NCI-H1105 (cell line): ENCODE measurements at regions not wholly inside any gene's neighbourhood (a gene's known extent, or its start where the extent isn't known, plus 50 kb on each side); places are given as distances from the start of the nearest gene placed in this dataset.
"Not testable (repeated sequence)": the region's sequence is repeated elsewhere in the genome, so short reads cannot be mapped to it uniquely, and the experiment has no call there.

ENCODE experiments used
- DNase-seq: peaks from one replicate; lab custom pipeline; 2025; lab: John Stamatoyannopoulos, UW

DNA sequence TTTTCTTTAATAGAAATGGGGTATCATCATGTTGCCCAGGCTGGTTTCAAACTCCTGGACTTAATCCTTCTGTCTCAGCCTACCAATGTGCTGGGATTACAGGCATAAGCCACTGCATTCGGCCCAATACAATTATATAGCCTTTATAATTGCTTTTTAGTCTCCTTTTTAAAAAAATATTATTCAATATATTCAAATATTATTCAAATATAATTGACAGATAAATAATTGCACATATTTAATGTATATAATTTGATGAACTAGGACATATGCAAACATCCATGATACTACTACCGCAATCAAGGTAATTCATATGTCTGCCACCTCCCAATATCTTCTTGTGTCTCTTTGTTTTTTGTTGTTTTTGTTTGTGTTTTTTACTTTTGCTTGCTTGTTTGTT lies 894.2 kb upstream of the PTPRD start:
- no peak for DNase-seq

DNA sequence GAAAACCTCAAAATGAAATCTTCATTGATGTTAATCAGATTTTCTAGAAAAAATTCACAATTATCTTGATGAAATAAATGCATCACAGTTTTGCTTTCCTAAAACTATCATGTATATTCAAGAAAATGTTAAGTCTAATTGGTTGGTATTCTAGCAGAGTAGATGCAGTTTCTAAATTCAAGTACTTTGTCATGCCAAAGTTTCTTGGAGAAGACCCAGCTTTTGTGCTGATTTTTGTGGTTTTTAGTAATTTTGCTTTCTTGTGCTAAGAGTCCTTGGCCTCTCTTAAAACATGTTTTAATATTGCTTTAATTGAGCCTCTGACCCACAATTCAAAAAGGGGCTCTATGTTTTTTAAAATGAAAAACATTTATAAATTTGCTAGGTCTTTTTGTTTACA lies 924.8 kb upstream of the PTPRD start:
- no peak for DNase-seq

DNA sequence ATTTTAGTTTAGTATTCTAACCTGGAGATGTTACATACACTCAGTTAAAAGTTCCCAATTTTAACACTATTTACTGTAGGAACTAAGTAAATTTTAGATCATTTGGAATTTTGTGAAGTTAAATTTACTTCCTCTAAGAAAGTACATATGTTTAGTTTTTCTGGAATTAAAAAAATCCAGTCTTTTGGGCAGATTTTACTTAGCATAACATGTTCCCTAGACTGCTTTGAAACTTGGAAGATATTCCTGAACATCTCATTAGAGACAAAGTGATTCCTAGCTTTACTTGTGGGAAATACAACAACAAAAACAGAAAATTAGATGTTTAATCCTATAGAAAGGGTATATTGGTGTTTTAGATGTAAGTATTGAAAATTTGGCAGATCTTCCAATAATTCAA lies 930.0 kb upstream of the PTPRD start:
- DNase-seq = no peak

DNA sequence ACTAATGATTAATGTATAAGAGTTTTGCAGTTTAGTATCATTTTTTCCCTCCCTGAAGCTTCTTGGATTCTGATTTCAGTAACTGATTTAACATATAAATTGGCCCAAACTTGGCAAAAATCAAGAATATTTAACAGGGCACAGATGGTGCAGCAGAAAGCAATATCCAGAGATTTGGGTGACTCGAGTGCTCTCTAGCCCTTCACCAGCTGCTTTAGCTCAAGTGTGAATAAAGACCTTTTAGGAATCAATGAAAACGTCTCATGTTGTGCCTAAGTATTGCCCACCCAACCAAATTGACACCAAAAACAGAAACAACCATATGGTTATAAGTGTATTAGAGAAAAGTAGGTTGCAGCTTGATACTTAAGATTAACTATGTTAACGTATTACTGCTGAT lies 933.4 kb upstream of the PTPRD start:
- DNase-seq = no peak

DNA sequence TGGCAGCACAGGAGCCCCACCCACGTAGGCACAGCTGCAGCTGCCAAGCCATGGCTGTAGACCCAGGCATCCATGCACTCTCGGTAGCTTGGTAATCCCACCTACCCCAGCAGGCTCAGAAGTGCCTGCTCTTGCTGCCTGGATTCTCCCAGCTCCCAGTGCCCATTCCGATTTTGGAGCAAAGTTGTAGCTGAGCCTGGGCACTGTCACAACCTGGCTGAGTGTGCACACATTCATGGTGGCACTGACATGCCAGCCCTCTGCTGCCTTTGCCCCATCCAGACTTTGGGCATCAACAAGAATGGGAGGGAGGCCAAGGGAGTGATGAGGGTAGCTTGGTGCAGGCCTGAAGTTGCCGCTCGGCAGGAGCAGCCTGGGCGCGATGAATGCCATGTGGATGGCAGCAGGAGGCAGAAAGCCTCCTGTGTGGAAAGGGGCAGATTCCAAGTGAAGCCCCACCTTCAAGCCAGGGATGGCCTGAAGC lies 936.6 kb upstream of the PTPRD start:
- DNase-seq = no peak

DNA sequence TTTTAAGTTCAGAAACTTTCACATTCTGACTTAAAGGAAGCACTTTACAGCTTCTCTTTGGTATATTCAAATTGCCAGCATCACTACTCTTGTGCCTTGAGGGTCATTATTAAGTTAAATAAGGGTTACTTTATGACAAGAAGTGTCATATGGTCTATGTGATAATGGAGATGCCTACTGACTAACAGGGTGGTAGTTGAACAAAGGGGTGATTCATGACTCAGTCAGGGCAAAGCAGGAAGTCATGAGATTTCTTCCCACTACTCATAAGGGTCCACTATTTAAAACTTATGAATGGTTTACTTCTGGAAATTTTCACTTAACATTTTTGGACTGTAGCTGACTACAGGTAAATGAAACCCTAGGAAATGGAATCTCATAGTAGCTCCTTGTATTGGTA lies 938.3 kb upstream of the PTPRD start:
- no peak for DNase-seq

DNA sequence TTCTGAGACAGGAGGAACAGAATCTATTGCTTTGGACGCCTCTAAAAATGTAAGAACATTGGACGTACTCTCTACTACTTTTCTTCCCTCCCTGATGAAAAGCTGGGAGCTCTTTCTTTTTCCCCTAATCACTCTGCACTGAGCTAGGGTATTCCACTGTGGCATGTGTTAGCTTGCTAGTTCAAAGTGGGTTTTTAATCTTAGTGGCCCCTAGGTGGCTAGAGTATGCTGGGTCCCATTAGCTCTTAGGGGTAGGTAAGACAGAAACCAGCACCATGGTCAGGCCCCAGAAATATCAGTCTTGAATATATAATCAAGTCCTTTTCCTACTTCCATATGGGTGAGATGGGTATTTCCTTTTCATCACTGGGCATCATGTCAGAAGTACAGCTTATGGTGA lies 945.2 kb upstream of the PTPRD start:
- DNase-seq = no peak

DNA sequence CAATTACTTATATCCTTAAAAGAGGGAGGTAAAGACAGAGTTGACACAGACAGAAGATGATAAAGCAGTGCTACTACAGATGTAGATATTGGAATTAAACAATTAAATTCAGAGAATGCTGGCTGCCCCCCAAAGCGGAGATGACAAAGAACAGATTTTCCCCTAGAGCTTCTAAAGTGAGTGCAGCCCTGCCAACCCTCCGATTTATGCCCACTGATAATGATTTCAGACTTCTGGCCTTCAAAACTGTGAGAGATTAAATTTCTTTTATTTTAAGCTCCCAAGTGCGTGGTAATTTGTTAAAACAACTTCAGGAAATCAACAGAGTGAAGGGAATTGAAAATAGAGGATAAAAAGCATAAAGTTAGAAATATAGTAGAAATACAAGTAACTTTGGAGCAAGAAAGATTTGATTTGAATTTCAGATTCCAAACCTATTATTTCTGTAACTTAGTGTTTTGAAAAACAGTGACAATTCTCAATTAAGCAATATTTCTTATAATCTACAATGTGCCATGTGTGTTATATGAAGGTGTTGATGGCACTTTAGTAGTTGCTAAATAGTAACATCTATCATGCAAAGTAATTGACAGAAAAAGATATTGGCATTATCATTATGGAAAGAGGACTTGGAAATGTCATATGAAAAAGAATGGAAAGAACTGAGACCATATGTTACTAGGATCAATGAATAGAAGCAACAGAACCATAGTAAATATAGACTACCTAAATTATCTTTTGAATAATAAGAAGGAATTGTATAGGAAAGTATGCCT lies 946.4 kb upstream of the PTPRD start:
- no peak for DNase-seq

DNA sequence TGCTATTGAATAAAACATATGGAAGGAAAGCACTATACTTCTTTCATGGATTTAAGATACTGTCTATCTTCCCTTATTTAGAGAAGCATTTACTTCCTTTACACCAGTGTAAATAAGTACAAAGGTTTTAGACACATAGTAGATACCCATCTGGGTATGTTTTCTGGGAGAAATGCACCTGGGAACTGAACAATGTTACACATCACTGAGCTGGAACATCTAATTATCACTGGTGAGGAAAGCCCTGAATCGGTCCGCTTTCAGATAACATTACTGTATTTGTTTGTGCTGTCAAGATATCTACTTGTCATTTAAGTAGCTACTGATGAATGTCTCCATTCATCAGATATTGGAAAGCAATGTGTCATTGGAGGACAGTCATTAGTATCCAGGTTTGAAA lies 964.7 kb upstream of the PTPRD start:
- peak; percentile 28 for DNase-seq

DNA sequence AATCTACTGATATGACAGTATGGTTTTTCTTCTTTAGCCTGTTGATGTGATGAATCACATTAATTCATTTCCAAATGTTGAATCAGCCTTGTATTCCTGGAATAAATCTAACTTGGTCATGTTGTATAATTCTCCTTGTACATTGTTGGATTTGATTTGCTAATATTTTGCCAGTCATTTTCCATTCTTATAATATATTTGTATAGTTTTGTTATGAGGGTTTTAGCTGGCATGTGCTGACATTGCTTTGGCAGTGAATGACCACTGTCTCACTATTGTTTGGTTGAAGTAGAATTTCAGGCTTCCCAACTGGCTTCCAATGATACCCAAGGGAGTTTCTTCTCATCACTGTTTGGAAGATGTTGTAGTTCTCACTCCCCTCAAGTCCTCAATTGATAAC lies 983.0 kb upstream of the PTPRD start:
- no peak for DNase-seq

DNA sequence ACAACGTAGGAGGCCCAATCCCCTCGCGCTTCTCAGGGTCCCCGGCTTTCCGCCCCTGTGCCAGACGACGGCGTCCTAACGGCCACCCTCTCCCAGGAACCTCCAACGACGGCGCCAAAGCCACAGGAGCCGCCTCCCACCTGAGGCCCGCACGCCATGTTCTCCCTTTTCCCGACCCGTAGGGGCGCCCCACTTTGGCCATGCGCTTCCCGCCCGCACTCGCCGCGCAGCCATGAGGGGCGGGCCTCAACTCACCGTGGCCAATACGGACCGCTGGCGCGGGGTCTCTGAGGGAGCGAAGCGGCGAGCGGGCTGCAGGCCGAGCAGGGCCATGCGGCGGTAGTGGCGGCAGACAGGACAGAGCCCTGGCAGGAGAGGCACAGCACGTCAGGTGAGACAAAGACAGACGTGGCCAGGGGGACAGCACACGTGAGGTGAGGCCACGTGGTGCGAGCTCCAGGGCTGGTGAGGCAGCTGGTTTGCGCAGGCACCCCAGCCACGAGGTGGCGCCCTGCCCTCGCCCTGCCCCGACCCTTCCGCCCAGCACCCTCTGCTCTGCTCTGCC lies 1005.5 kb upstream of the PTPRD start:
- no peak for DNase-seq

DNA sequence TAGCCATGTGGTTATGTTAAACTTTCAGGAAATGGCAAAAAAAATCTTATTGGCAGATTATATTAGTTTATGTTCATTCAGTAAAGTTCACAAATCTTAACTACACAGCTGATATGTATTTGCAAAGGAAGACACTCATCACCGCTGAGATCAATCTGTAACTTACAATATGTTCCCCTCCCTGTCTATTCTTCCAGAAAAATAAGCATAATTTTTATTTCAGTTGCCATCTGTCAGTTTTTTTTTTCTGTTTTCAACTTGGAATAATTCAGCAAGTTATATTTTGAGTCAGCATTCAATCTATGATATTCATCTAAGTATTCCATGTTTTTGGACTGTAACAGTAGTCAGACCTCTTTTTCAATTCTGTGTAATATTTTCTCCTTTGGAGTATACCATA lies 1019.9 kb upstream of the PTPRD start:
- no peak for DNase-seq

DNA sequence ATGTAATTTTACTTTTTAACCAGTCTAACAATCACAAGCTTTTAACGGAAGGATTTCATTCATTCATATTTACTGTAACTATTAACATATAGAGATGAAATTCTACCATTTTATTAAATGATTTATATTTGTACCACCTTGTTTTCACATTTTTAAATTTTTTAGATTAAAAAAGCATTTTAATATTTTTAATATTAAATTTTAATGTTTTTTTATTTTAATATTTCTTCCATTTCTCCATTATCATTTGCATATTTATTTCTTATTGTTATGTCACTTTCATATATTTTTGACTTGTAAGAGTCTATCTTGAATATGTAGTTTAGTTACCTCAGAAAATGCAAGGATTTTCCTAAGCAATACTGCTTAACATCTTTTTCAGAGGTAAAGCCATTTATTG lies 1034.0 kb upstream of the PTPRD start:
- DNase-seq = no peak

DNA sequence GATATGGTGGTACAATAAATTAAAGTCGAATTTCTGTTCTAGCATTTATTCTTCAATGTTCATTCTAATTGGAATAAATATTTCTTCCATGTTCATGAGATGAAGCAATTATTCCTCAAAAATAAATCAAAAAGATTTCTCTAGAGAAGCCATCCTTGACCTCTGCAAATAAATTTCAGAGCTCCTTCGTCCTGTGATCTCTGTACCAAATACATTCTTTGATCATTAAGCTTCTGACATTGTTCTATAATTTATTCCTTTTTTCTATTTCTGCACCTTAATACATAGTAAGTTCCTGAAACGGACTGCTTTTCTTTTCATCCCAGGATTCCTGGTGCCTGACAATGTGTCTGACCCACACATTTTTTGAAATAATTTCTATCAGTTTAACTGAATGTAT lies 1039.3 kb upstream of the TYRP1 start:
- DNase-seq = no peak

DNA sequence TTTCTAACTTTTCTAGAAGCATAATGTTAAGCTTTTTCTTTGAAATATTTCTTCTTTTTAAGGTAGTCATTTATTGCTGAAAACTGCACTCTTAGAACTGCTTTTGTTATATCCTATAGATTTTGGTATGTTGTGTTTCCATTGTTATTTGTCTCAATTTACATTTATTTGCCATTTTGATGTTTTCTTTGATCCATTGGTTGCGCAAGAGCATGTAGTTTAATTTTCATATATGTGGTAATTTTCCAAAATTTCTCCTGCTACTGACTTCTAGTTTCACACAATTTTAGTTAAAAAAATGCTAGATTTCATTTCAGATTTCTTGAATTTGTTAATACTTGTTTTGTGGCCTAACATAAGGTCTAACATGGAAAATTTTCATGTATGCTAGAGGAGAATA lies 1029.3 kb upstream of the TYRP1 start:
- DNase-seq = no peak

DNA sequence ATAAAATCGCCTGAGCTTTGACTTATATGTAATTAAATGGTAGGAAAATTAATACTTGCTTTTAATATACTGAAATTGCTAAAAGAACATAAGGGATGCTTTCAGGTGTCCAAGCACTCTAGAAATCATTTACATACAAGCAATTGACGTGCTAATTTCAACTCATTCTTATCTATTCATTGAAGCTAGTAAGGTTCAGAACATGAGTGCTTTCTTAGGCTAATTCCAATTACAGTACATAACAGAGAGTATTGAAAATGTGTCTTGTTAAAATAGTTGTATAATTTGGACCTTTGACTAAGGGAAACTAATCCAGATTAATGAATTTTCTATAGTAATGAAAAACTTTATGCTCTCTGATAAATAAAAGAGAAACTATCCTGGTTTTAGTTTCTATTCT lies 1016.4 kb upstream of the TYRP1 start:
- no peak for DNase-seq

DNA sequence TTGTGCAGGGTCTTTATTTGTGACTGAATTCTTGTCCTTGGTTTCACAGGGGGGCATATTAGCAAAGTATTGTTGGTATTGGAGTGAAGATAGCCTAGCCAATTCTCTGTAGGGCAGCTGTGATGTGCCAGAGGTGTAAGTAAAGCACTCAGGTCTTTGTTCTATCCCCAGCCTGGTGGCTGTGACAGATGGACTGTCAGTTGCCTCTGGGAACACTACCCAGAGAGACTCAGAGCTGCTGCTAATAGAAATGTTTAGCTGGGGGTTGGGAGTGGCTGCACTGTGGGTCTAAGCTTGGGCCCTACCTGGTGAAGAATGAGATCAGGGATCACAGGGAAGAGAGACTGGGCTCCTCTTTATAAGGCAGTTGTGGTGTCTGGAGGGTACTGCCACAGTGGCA lies 1006.5 kb upstream of the TYRP1 start:
- no peak for DNase-seq

DNA sequence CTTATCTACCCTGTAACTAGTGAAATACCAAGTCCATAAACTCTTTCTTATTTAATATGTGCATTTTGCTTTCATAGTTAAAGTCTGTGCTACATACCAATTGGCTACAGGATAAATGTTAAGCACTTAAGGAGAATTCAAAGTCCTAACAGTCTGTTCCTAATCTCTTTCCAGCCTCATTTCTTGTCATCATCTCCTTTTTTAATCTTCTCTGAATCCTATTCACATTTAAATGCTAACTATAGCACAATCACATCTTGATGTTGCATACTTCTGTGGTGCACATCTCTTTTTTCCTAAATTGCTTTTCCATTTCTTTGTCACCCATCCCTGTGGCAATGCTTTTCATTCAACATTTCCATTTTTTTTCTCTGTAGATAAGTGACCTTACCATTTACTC lies 996.1 kb upstream of the TYRP1 start:
- no peak for DNase-seq

DNA sequence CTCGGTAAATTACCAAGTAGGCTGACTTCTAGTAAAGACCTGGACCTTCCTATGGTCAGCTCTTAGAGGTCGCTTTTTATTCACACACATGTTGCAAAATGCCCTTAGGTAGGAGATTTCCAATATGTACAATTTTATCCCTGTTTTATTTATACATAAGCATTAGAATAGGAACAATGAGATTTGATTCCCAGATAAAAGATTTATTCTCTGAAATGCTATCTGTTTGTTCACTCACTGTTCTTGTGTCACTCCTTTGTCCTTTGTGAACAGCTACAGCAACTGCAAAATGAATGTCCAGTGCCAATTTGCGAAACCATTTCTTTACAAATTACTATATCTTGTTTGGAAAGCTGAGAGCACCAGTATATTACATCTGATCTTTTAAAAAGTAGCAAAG lies 991.5 kb upstream of the TYRP1 start:
- no peak for DNase-seq

DNA sequence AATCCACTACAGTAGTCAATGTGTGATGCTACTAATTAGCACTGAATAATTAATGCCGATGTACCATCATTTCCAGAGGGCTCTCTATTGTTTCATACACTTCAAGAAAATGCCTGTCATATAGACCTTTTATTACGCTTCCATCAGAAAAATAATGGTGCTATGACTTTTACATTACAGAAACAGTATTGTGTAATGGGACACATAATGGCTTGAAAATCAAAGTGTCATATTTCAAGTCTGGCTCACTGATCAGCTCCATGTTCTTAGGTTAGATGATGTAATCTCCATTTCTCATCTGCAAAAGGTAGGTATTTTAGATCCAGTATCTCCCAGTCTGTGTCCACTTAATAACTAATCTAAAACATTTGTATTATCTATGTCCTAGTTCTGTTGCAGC lies 990.6 kb upstream of the TYRP1 start:
- peak; percentile 10 for DNase-seq

DNA sequence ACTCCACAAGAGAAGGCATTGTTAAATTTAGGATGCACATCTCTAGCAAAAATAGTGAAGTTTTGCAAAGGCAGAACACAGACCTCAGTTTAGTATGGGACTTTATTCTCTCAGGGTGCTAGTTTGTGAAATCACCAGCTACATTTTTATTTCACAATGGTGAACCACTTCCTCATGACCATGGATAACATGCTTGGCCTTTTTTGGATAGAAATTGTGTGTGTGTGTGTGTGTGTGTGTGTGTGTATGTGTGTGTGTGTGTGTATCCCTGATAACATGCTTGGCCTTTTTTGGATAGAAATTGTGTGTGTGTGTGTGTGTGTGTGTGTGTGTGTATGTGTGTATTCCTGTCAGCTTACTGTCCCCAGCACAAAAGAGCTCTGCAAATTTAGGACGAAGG lies 989.0 kb upstream of the TYRP1 start:
- not testable (repeated sequence) for DNase-seq

DNA sequence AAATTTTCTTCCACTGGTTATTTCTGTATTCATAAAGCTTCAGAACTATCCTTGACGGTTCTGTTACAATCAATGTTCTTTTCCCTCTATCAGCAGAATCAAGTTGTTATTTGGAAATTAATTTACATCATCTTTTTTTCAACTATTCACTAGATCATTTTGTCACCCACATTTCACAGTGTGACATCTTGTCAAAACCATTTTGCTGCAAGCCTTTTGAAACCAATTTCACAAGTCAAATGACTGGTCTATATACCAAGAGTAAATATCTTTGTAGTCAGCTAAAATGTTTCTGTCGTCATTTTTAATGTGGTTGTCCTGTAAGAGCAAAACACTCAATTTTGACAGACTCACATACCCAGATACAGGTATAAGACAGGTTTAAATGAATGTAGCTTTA lies 984.3 kb upstream of the TYRP1 start:
- no peak for DNase-seq

DNA sequence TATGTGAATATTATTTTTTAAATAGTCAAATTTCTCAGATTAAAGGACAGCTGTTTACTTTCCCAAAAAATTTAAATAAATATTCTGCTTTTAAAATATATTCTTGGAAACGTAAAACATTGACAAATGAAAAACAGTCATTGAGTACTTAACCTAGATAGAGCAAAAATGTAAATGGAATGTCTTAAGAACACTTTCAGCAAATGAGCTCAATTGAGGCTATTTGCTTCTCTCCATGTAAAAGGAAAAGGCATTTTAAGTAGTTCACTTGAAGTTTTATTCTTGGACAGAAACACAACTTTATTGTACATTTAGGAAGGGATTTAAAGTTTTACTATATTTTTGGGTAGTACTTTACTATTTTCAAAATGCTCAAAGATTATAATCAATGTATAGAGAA lies 983.6 kb upstream of the TYRP1 start:
- no peak for DNase-seq

DNA sequence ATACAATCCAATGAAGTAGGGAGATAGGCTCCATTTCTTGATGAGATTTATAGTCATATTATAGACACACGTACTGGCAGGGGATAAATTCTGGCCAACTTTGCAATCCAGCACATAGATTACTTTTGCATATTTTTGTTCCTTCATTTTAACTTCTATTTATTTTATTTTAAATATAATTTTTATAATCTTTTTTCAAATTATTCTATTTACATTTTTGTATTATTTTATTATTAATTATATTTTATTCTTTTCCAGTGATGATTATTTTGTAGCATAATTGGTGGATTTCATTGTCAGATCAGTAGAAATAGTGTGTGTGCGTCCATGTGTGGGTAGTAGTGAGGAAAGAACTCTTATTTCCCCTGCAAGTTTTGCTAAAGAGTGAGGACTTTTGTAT lies 980.1 kb upstream of the TYRP1 start:
- DNase-seq = no peak
